ENCODE measurements at regions not wholly inside any gene's neighbourhood (a gene's known extent, or its start where the extent isn't known, plus 50 kb on each side); places are given as distances from the start of the nearest gene placed in this dataset.

- DNase-seq: no peak
Observed at GRCh38 chr9:13429301-13430190, 150.1 kb upstream of the MPDZ start.

DNA sequence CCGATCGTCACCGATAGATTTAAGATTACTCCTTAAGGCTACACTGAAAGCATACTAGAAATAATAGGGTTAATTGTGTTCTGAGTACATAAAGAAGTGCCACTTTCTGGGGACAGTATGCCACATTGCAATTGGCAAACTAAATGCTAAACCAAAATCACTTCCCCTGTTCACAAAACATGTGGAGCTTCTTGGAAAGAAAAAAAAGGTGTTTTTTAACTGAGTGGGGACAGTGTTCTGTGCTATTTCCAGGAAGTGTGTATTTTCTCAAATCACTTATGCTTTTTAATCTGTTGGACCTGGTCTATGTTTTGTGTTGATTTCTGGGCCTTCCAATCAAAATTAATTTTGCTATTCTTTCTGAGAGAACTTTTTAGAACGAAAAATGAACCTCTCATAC lies 149.3 kb upstream of the MPDZ start:
- DNase-seq: no peak

DNA sequence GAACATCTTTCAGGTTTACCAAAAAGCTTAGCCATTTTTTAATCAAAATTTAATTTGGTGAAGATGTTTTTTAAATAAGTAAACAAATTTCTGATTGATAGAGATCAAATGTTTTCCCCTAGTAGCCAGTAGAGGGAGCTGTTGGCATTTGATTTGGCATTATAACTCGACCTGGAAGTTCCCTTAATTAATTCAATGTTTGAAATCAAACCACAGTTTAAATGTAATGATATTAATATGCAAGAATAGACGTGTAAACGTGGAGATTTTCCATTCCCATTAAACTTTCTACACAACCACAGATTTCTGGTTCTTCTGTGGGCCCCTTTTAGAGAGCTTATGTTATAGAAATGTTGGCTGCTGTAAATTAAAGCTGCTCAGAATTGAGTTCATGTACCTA lies 148.1 kb upstream of the MPDZ start:
- no peak for DNase-seq

- no peak for DNase-seq
Observed at GRCh38 chr9:13426606-13427005, 147.1 kb upstream of the MPDZ start.

DNA sequence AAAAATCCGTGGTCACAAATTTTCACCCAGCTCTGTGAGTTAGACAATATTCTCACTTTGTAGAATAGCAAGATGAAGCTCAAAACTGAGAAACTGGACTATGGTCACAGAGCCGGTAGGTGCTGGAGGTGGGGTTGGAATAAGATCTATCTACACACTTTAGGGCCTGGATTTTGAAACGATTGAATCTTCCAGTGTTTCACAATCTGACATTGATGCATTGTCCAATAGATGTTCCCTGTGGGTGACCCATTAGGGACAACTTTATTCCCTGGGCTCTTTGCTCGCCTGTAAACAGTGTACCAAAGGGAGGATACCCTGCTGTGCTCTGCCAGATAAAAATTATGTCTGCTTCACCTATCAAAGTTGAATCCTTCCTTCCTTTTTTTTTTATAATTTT lies 145.4 kb upstream of the MPDZ start:
- DNase-seq: no peak

DNA sequence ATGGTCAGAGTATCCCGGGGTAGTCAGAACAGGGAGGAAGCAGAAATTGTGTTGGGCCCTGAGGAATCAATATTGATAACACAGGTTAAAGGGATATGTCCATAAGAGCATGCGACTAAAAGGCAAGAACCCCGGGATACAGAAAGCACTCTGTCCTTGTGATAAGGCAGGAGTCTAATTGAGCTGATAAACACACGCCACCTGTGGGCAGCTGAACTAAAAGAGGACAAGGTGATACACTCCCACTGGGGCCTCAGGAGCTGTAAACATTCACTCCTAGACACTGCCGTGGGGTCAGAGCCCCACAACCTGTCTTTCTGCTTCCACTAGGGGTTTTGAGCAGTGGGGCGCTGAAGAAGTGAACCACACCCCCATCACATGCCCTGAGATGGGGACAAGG lies 144.7 kb upstream of the MPDZ start:
- DNase-seq: no peak

DNA sequence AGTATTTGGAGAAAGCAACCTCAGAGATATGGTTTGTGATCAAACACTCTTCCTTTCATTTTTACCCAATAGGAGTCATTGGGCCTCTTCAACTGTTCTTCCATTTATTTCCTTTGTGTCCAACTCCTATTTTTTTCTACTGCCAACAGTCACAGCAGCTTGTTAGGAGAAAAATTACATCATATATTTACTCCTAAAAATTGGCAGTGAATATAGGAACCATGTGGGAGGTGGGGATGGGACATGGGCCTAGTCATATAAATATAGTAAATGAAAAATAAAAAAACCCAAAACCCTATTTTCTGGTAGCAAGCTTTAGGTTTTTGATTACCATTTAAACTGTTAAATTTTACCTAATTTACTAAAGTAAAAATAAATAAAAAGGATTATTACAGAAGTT lies 134.9 kb upstream of the MPDZ start:
- DNase-seq: no peak

- no peak for DNase-seq
Observed at GRCh38 chr9:13412331-13412730, 132.8 kb upstream of the MPDZ start.

GRCh38 chr9:13411791-13412190 lies 132.3 kb upstream of the MPDZ start:
- no peak for DNase-seq

DNA sequence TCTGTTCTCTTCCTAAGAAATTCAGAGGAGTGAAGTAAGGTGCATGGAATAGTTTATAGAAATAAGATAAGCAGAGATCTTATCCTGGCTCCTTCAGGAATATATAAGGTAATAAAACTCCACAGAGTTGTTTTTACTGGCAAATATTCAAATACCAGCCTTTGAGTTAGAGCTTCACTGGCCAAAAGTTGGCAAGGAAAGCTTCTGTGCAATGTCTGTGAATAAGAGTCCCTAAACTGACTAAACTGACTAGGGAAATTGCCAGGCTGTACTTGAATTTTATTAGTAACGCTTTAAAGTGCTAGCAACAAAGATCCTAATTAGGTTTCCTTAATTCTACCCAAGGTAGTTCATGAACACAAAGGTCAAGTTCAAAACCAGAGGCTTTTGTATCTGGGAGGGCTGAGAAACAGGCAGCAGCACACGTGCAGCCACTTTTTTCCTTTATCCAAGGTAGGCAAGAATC lies 131.1 kb upstream of the MPDZ start:
- no peak for DNase-seq

- no peak for DNase-seq
Observed at GRCh38 chr9:13397661-13398060, 118.2 kb upstream of the MPDZ start.

DNA sequence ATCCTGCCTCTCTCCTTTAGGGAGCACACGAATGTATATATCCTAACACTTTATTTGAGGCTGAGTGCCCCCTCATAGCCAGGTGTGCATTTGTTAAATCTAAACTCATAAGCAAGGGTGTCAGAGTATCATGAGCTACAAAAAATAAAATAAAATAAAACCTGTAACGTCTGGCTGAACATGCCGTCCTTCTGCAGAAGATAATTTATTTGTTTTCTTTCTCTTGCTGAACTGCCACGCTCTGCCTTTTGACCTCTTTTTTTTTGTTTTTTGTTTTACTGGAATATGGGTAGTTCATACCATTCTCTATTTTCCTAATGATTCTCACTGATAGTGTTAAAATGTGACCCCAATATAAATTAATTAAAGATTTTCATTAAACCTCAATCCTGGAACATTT lies 117.7 kb upstream of the MPDZ start:
- no peak for DNase-seq

DNA sequence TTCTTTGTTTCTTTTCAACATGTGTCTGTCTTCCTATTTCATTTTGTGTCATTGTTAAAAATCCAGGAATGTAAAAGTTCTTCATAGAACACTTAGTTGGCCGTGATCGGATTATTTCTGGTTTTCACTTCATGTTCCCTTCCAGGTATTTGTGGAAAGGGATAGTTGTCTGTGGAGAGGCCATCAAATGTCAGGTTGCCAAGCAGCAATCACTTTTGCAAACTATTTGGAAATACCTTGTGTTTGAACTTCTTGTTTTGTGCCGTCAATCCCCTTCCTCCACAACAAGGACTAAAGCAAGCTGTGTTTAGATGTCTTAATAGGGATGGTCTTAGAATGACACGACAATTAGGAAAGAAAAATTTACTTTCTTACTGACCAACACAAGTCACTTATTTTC lies 116.9 kb upstream of the MPDZ start:
- no peak for DNase-seq

DNA sequence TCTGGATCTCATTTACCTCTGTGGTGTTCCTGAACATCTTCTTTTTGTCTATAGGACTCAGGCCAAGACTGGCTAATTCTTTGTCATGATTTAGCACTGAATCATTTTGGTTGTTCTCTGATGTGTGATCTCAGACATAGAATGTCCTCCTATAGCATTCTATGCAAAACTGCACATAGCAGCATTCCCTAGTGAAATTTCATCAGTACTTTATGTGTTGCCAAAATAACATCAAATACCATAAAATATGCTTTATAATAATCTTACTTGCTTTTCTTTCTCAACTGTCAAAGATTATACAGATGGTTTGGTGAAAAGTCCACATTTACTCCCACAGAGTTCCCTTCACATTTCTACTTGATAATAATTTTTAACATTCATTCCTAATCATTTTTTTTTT lies 115.7 kb upstream of the MPDZ start:
- no peak for DNase-seq

DNA sequence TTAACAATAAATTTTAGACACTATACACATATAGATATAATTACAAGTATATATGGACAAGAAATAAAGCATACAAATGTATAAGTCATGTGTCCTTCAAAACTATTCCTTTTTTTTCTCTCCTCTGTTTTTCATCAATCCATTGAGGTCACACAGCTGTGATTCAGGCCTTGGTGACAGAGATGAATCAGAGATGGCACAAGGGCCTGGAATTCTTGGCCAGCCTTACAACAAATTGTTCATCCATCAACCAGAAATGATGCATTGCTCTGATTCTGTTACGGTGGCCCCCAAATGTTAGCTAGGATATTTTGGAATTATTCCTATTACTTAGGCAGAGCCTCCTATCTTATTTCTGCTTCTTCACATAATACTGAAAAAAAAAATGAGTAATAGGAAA lies 108.7 kb upstream of the MPDZ start:
- DNase-seq: no peak

- DNase-seq: no peak
Observed at GRCh38 chr9:13387734-13388067, 108.2 kb upstream of the MPDZ start.

DNA sequence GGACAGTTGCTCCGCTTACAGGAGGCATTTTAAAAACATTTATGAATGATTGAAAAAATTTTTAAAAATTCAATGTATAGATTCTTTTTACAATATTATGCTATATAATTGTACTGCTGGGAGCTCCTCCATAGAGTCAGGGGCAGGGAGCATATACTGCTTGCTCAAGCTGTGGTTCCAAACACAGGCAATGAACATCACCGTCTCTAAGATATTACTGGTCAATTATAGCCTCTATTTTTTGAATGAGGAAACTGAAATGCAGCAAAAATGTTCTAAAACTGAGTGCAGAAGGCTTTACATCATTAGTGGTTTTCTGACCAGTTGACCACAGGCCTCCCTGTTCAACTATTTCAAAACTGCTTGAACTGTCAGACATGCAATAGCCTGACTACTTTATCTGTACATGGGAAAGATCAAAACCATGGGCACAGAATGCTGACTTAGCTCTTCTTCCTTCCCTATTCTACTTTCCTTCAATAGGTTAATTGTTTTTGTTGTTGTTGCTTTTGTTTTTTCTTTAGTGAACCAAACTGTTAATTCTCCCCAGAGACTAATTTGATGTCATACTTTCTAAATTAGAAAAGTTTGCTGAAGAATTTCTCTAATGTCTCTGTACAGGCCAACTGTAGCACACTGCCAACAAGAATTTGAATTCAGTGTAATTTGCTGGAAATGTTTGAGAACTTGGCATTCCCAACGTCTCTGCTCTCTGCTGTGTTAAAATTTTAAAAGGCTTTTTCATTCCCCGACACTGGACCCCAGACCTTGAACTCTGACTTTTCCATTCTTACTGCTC lies 107.6 kb upstream of the MPDZ start:
- no peak for DNase-seq

- no peak for DNase-seq
Observed at GRCh38 chr9:13386316-13386715, 106.8 kb upstream of the MPDZ start.

- no peak for DNase-seq
Observed at GRCh38 chr9:13383855-13384254, 104.4 kb upstream of the MPDZ start.

DNA sequence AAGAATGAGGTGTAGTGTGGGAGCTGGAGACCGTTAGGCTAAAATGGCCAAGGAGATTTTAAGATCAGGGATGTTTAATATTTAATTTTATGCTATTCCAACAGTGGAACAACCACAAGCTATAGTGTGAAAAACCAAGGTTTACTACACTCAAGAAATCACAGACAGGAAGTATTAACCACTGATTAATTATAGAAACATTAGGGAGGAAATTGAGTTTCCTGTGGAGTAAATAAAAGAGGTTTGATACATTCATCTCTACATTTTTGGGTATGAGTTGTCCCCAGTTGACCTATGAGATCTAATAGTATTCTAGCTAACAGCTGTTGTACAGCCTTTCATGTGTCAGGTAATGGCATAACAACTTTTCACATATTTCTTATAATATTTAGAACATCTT lies 103.7 kb upstream of the MPDZ start:
- DNase-seq: no peak

- DNase-seq: no peak
Observed at GRCh38 chr9:13382595-13382994, 103.1 kb upstream of the MPDZ start.

- DNase-seq: no peak
Observed at GRCh38 chr9:13380903-13381302, 101.4 kb upstream of the MPDZ start.

DNA sequence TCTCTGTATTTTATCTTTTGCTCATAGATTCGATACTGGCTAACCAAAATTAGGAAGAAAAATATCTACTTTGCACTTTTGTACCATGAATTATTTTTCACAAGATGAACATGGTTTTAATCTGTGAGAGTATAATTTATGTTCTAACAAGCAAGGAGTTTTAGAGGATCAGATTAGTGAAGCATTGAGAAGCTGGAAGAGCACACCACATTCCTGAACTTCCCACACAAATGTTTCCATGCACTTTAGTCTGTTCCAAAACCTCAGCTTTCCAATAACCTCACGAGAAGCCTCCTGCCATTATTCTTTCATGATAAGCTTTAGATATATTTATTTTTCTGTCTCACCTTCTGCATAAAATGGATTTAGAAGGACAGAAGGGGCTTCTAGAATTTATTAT lies 98.7 kb upstream of the MPDZ start:
- DNase-seq: no peak

- DNase-seq: no peak
Observed at GRCh38 chr9:13377171-13377925, 97.9 kb upstream of the MPDZ start.

Measured in stimulated activated CD4-positive, alpha-beta T cell treated with anti-CD3 and anti-CD28 coated beads, Interleukin-1b, Interleukin-23, amount 100 ng/mL, for 48 hours (primary cell).